Vagina (tissue), 2 donors: ENCODE measurements at regions not wholly inside any gene's neighbourhood (a gene's known extent, or its start where the extent isn't known, plus 50 kb on each side); places are given as distances from the start of the nearest gene placed in this dataset.

Experiments
- DNase-seq, 2 donors: peaks; one replicate each; pipeline ENCODE4 v3.0.0-alpha.2; 2017; ENCODE audit errors: extremely low spot score in 2 of 2
- H3K27ac ChIP-seq: fragments of 200-600 bp; sonication (generic); one replicate; pipeline ENCODE4 v1.5.1; 2019
- H3K27me3 ChIP-seq: fragments of 200-600 bp; sonication (generic); one replicate; pipeline ENCODE4 v1.5.1; 2019
- H3K36me3 ChIP-seq, 2 donors: fragments of 200-600 bp; sonication (generic); one replicate each; pipeline ENCODE4 v1.5.1; 2017 to 2019
- H3K4me1 ChIP-seq: fragments of 200-600 bp; sonication (generic); one replicate; pipeline ENCODE4 v1.5.1; 2019
- H3K4me3 ChIP-seq, 2 donors: fragments of 200-600 bp; sonication (generic); 1 replicate in 1 of 2; 2 replicates in 1 of 2; pipeline ENCODE4 v1.5.1; 2016 to 2019
- H3K9me3 ChIP-seq: fragments of 200-600 bp; sonication (generic); one replicate; pipeline ENCODE4 v1.5.1; 2019
- POLR2A ChIP-seq, 2 donors: fragments of 450-650 bp; IDR thresholded peaks; one replicate each; pipeline ENCODE4 v1.6.1; 2017; ENCODE audit warnings: antibody characterized with exemption in 2 of 2, mild to moderate bottlenecking in 2 of 2, moderate library complexity in 2 of 2
- POLR2AphosphoS5 ChIP-seq, 2 donors: sonication (generic); formaldehyde crosslinking; IDR thresholded peaks; one replicate each; pipeline ENCODE4 v1.9.0; 2017; ENCODE audit warnings: antibody characterized with exemption in 2 of 2, mild to moderate bottlenecking in 2 of 2, low read depth in 1 of 2; ENCODE audit not compliant: insufficient read depth in 1 of 2
- intact Hi-C: fragments of 100-400 bp; cut with DNase I; formaldehyde crosslinking; loops from one replicate; pipeline ENCODE4 v1.15.1; 2023
- TF ChIP-seq, protein P1 (sequence below), 3 experiments: fragments of 450-650 bp in 2 of 3; fragments of 200-600 bp in 1 of 3; sonication (generic) in 1 of 3; IDR thresholded peaks; one replicate each; pipeline ENCODE4 v1.5.1; 2017 to 2019; ENCODE audit warnings: antibody characterized with exemption in 3 of 3, mild to moderate bottlenecking in 2 of 3, moderate library complexity in 2 of 3

DNA sequence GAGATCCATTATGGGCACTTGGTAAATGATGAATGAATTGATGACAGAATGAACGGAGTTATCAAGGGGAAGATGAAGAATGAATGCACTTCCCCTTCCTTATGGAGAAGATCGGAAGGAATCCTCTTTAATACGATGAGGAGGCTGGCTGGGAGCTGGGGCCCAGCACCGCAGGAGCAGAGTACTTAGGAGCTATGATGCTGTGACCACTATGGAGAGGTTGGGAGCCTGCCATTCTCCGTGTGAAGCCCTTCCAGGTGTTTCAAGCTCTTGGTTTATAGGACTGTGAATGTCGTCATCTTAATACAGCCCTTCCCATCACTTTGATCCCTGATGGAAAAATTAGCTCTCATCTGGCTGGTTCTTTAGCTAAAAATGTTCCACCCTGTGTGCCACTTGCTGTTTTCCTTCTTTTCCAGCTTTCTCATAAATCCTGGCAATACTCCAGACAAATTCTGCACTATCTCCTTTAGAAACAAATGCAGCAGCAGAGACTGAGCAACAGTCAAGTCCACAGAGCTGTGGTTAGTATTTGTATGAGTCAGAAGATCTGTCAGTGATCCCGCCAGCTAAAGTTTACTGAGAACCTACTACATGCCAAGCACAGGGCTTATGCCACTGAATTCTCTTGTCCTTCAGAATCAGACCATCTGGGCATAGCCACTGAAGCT, 263.1 kb upstream of the CRY1 start:
- H3K4me3 ChIP-seq = no peak overlapping the region
- intact Hi-C loops = no loop called here
- no peaks in the 10 kb centered on the region for H3K4me1 ChIP-seq
- no peaks in the 10 kb centered on the region for H3K36me3 ChIP-seq
- H3K27me3 ChIP-seq = no peaks in the 10 kb centered on the region
- TF ChIP-seq POLR2AphosphoS5 (IDR thresholded peaks at IDR 0.05; ENCODE audit: insufficient read depth in 1 of 2, low read depth in 1 of 2) = no peak
- TF ChIP-seq, protein P1, sequence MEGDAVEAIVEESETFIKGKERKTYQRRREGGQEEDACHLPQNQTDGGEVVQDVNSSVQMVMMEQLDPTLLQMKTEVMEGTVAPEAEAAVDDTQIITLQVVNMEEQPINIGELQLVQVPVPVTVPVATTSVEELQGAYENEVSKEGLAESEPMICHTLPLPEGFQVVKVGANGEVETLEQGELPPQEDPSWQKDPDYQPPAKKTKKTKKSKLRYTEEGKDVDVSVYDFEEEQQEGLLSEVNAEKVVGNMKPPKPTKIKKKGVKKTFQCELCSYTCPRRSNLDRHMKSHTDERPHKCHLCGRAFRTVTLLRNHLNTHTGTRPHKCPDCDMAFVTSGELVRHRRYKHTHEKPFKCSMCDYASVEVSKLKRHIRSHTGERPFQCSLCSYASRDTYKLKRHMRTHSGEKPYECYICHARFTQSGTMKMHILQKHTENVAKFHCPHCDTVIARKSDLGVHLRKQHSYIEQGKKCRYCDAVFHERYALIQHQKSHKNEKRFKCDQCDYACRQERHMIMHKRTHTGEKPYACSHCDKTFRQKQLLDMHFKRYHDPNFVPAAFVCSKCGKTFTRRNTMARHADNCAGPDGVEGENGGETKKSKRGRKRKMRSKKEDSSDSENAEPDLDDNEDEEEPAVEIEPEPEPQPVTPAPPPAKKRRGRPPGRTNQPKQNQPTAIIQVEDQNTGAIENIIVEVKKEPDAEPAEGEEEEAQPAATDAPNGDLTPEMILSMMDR (IDR thresholded peaks at IDR 0.05) = no peak
- no peak for TF ChIP-seq POLR2A (IDR thresholded peaks at IDR 0.05)
- no peak for DNase-seq
- no peaks in the 10 kb centered on the region for H3K9me3 ChIP-seq
- no peak overlapping the region for H3K27ac ChIP-seq

DNA sequence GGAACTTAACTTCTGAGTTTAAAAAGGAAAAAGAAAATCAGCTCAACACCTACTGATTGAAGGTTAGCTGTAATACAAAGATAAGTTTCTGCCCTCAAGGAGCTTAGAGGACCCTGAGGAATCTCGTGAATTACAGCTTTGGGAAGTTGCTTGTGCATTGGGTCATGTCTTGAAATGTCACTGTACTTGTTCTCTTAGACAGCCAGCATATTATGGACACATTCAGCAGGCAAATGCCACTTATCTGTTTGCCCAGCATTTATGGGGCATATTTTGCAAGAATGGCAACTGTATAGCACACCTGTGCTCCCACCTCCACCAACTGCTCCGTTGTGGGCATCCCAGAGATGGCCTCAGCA, 263.6 kb upstream of the CRY1 start:
- Histone ChIP-seq H3K36me3 (no peaks in the 10 kb centered on the region), H3K27me3 (no peaks in the 10 kb centered on the region), H3K4me3 (no peak overlapping the region), H3K27ac (no peak overlapping the region), H3K4me1 (no peaks in the 10 kb centered on the region), H3K9me3 (no peaks in the 10 kb centered on the region)
- DNase-seq = no peak
- intact Hi-C loops = no loop called here
- TF ChIP-seq, protein P1 (IDR thresholded peaks at IDR 0.05) = no peak

DNA sequence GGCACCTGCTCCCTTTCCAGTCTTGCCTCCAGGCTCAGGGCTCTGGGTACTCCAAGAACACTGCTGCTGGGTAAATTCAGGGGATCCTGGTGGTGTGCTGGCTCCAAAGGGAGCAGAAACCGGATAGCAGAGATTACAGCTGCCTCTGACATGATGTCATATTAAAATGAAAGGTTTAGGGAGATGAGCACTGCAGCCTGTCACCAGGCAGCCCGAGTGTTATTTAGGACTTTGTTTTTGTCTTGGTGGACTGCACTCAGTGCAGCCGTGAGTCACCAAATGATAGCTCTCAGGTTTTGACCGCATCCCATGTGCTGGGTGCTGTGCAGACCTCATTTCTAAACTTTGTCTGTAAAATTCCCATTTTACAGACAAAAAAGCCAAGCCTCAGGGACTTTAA, 266.0 kb upstream of the CRY1 start:
- H3K27me3 ChIP-seq = no peaks in the 10 kb centered on the region
- no peaks in the 10 kb centered on the region for H3K9me3 ChIP-seq
- TF ChIP-seq POLR2A (IDR thresholded peaks at IDR 0.05) = no peak
- no peak for TF ChIP-seq POLR2AphosphoS5 (IDR thresholded peaks at IDR 0.05; ENCODE audit: insufficient read depth in 1 of 2, low read depth in 1 of 2)
- TF ChIP-seq, protein P1 (IDR thresholded peaks at IDR 0.05) = no peak
- H3K4me3 ChIP-seq = no peak overlapping the region
- H3K27ac ChIP-seq = no peak overlapping the region
- H3K4me1 ChIP-seq = no peaks in the 10 kb centered on the region
- intact Hi-C loops = no loop called here
- H3K36me3 ChIP-seq = no peaks in the 10 kb centered on the region
- no peak for DNase-seq

DNA sequence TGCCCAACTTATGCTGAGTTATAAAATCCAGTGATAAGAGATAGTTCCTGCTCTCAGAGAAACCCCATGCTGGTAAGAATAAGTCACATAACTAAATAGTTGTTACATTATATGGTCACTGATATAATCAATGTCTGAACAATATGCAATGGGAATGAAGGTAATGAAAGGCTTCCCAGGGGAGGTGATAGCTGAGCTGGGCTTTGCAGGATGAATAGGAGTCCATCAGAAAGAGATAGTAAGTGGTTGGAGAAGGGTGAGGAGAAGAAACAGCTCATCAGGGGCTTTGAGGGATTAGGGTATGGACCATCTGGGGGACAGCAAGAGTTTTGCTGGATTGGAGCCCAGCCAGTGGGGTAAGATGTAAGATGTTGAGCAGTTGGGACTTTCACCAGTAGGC, 266.7 kb upstream of the CRY1 start:
- no peak for DNase-seq
- TF ChIP-seq, protein P1 (IDR thresholded peaks at IDR 0.05) = no peak
- TF ChIP-seq POLR2A (IDR thresholded peaks at IDR 0.05) = no peak
- no peak for TF ChIP-seq POLR2AphosphoS5 (IDR thresholded peaks at IDR 0.05; ENCODE audit: insufficient read depth in 1 of 2, low read depth in 1 of 2)

DNA sequence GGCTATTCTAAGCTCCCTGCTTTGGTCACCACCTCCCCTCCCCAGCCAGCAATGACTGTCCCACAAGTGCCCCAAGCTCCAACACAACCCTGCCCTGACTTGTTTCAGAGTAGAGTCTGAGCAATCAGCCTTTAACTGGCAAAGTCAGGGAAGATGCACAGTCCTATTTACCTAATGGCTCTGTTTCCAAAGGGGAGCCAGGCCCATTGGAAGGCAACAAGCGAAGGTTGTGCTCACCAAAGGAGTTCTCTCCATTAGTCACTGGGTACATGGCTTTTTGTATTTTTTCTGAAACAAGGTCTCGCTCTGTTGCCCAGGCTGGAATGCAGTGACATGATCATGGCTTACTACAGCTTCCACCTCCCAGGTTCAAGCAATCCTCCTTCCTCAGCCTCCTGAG, 267.1 kb upstream of the CRY1 start:
- Histone ChIP-seq H3K27ac (no peak overlapping the region), H3K4me1 (no peaks in the 10 kb centered on the region), H3K9me3 (no peaks in the 10 kb centered on the region), H3K27me3 (no peaks in the 10 kb centered on the region), H3K36me3 (no peaks in the 10 kb centered on the region), H3K4me3 (no peak overlapping the region)
- intact Hi-C loops = no loop called here
- DNase-seq = no peak
- no peak for TF ChIP-seq POLR2AphosphoS5 (IDR thresholded peaks at IDR 0.05; ENCODE audit: insufficient read depth in 1 of 2, low read depth in 1 of 2)
- TF ChIP-seq, protein P1 (IDR thresholded peaks at IDR 0.05) = no peak
- no peak for TF ChIP-seq POLR2A (IDR thresholded peaks at IDR 0.05)

More for the DNA sequence above, 266.7 kb upstream of the CRY1 start:
- Histone ChIP-seq H3K4me1 (no peaks in the 10 kb centered on the region), H3K36me3 (no peaks in the 10 kb centered on the region), H3K27ac (no peak overlapping the region), H3K4me3 (no peak overlapping the region), H3K27me3 (no peaks in the 10 kb centered on the region), H3K9me3 (no peaks in the 10 kb centered on the region)
- intact Hi-C loops = no loop called here
